ENCODE measurements at regions not wholly inside any gene's neighbourhood (a gene's known extent, or its start where the extent isn't known, plus 50 kb on each side); places are given as distances from the start of the nearest gene placed in this dataset.
"Not testable (repeated sequence)": the region's sequence is repeated elsewhere in the genome, so short reads cannot be mapped to it uniquely, and the experiment has no call there.

GRCh38 chr10:80697926-80698325 lies 160.2 kb downstream of the SH2D4B start:
- no peak for DNase-seq

GRCh38 chr10:80699602-80700039 lies 161.9 kb downstream of the SH2D4B start:
- DNase-seq = peak; percentile 6

- no peak for DNase-seq
Observed at GRCh38 chr10:80700252-80700651, 162.6 kb downstream of the SH2D4B start.

GRCh38 chr10:80700760-80701444 lies 163.2 kb downstream of the SH2D4B start:
- DNase-seq = no peak

- DNase-seq = no peak
Observed at GRCh38 chr10:80701706-80702105, 164.0 kb downstream of the SH2D4B start.

DNA sequence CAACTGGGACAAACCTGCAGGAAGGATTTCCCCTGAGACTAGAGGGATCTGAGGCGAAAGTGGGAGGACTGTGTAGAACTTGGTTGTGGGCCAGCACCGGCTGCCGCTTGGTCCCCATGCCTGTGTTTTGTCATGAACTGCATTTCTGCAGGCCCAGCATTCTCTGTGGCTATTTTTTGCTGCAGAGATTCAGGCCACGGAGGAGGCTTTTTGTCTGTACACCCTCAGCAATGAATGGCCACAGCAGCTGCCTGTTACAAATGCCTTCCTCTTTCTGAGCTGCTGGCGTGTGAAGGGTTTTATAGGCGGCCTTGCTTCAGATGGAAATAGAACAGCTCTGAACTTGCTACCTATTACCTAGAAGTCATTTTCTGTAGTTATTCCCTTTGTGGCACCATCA lies 164.4 kb downstream of the SH2D4B start:
- DNase-seq = no peak

DNA sequence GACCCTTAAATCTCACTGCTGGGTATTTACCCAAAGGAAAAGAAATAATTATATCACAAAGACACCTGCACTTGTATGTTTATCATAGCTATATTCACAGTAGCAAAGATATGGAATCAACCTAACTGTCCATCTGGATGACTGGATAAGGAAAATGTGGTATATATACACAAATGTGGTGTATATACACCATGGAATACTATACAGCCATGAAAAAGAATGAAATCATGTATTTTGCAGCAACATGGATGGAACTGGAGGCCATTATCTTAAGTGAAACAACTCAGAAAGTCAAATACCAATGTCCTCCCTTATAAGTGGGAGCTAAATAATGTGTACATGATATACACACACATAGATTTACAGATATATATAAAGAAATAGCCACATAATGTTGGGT lies 168.2 kb downstream of the SH2D4B start:
- DNase-seq = no peak

DNA sequence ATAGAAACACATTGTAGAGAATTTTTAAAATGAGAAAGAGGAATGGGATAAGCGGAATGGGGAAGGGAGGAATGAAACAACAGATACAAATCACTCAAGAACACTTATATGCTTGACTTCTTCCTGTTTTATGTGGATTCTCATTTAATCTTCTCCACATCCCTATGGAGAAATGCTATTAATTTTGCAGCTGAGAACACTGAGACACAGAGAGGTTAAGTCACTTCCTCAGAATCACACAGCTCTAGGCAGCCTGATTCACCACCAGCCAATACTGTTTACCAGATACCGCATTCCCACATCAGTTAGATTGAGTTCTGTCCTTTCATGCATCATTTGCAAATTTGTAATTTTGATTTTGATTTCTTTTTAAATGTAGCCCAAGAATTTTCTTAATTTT lies 170.5 kb downstream of the SH2D4B start:
- DNase-seq = no peak

- DNase-seq = no peak
Observed at GRCh38 chr10:80708808-80709207, 171.1 kb downstream of the SH2D4B start.

DNA sequence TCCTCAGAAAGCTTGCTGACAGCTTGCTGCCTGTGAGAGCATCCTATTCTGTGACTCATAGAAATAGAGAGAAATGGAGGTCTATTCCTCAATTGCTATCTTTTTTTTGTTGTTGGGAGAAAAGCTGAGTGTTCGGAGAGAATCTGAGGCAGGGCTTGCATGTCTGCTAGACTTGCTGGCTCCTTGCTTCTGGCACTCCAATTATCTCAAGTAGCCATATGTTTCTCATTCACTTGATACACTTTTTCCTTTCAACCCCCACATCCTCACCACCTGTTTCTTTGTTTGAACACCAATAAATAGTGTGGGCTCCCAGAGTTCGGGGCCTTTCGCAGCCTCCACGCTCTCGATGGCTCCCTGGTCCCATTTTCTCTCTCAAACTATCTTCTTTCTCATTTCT lies 172.2 kb downstream of the SH2D4B start:
- DNase-seq = peak; percentile 36

DNA sequence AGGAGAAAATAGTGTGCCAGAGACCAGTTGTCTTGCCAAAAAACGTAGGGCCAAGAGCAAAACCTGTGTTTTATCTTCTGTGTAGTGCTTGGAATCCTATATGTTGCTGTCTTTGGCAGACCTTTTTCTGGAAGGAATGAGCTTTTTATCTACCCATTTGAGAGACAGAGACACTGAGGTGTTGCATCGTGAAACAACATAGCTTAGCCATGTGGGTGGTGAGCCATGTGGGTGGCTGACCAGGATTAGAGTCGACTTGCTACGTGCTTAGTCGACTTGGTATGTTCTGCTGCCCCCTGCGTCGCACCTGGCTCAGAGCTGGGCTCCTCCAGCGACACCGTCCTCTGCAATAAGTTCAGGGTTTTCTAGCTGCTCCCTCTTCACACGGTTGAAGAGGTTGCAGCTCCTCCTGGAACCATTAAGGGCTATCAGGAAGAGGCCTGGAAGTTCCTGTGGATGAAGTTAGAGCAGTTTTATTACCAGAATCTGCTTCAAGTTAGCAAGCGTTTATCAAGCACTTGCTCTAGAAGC lies 175.8 kb downstream of the SH2D4B start:
- DNase-seq = no peak

GRCh38 chr10:80714566-80714965 lies 176.9 kb downstream of the SH2D4B start:
- no peak for DNase-seq

- no peak for DNase-seq
Observed at GRCh38 chr10:80718024-80718423, 180.3 kb downstream of the SH2D4B start.

DNA sequence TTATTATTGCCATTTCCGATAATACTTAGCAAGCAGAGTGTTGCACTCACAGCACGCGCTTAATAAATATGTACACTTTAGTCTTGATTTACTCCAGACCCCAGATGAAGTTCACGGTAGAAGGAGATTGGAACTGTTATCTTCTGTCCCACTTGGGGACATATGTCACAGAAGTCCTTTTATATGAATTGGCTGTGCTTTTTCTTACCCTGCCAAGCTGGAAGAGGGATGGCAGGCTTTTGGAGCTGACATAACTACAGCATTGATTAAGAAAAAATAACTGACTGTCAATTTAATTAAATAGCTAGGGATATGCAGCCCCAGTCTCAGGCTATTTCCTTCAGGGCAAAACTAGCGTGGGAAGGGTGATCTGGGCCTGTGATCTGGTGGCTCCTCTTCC lies 182.2 kb downstream of the SH2D4B start:
- no peak for DNase-seq

DNA sequence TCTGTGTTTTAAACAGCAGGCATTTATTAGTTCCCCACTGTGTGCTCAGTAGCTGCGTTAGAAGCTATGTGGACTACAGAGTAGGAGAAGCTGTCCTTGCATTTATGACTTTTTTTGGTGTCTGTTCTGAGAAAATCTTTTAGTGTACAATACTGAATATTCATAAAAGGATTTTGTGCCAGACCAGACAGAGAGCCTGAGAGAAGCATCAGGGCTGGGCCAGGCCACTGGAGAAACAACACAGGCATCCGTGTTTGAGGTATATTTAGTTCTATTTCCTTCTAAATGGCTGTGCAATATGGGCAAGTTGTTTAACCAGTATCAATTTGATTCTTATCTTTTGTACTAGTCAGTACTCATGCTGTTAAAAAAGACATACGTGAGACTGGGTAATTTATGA lies 182.8 kb downstream of the SH2D4B start:
- no peak for DNase-seq

DNA sequence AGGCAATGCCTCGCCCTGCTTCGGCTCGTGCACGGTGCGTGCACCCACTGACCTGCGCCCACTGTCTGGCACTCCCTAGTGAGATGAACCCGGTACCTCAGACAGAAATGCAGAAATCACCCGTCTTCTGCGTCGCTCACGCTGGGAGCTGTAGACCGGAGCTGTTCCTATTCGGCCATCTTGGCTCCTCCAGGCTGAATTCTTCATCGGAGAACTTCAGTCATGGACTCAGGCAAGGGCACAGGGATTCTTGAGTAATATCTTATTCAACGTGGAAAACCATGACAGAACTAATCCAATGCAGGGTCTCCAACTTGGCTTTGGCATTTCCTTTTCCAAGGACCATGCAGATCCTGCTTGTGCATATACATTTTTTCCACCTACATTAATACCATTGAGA lies 190.7 kb downstream of the SH2D4B start:
- not testable (repeated sequence) for DNase-seq

GRCh38 chr10:80729896-80730295 lies 192.2 kb downstream of the SH2D4B start:
- no peak for DNase-seq

- no peak for DNase-seq
Observed at GRCh38 chr10:80730522-80730921, 192.8 kb downstream of the SH2D4B start.

GRCh38 chr10:80734589-80734988 lies 196.9 kb downstream of the SH2D4B start:
- DNase-seq = no peak

DNA sequence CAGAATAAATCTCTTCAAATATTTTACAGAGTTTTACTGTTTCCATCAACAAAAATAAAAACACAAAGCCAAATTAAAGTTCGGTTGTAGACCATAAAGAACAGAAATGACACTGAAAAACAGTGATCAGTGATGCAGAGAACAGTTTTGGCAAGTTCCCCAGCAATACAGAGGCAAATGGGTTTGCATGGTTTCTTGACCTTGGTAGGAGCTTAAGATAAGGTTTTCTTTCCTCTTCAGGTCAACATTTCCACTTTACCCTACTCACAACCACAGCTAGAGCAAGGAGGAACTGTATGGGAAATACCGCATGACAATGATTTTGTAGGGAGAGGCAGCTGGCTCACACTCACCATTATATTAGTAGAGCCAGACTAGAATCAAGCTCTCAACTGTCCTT lies 199.5 kb downstream of the SH2D4B start:
- no peak for DNase-seq

GRCh38 chr10:80739328-80739727 lies 201.6 kb downstream of the SH2D4B start:
- no peak for DNase-seq

- DNase-seq = no peak
Observed at GRCh38 chr10:80739963-80740715, 202.4 kb downstream of the SH2D4B start.

- no peak for DNase-seq
Observed at GRCh38 chr10:80741278-80741677, 203.6 kb downstream of the SH2D4B start.

DNA sequence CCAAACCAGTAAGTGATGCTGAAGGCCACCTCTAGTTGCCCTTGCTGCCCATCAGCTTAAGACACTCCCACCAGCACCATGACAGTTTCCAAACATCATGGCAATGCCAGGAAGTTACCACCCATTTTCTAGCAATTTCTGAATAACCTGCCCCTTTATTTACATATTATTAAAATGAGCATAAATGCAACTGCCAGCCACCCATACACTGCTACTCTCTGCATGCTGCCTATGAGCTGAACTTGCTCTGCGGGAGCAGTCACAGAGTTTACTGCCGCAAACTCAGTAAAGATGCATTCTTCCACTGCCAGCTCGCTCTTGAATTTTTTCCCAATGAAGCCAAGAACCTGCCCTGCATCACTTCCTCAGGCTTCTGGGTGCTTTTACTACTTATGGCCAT lies 212.6 kb downstream of the SH2D4B start:
- no peak for DNase-seq

Data from NCI-H524 treated with DMSO at 0.1 percent for 48 hours (cell line).